Central memory CD8-positive, alpha-beta T cell (primary cell): ENCODE measurements at regions not wholly inside any gene's neighbourhood (a gene's known extent, or its start where the extent isn't known, plus 50 kb on each side); places are given as distances from the start of the nearest gene placed in this dataset.
"Not testable (repeated sequence)": the region's sequence is repeated elsewhere in the genome, so short reads cannot be mapped to it uniquely, and the experiment has no call there.

Source experiments
- ATAC-seq: fragments of 150-1000 bp; cut with Tn5 transposase; replicated peaks from 2 replicates; pipeline ENCODE4 v1.10.0; 2022; ENCODE audit warnings: mild to moderate bottlenecking, moderate FRiP score, moderate number of reproducible peaks; ENCODE audit not compliant: poor library complexity, severe bottlenecking; ENCODE audit errors: extremely low read depth
- DNase-seq, 2 donors: peaks; one replicate each; pipeline ENCODE4 v3.0.0; 2021; ENCODE audit warnings: low spot score in 2 of 2
- H3K27ac Mint-ChIP-seq: one replicate; pipeline ENCODE4 v1.8.0; 2022; ENCODE audit warnings: low read depth, mild to moderate bottlenecking, moderate library complexity, mixed read lengths
- H3K27me3 Mint-ChIP-seq: one replicate; pipeline ENCODE4 v1.8.0; 2022; ENCODE audit warnings: mixed read lengths
- H3K36me3 Mint-ChIP-seq: one replicate; pipeline ENCODE4 v1.8.0; 2022; ENCODE audit warnings: mild to moderate bottlenecking, moderate library complexity, mixed read lengths; ENCODE audit not compliant: insufficient read depth
- H3K4me1 Mint-ChIP-seq: one replicate; pipeline ENCODE4 v1.8.0; 2022; ENCODE audit warnings: mixed read lengths
- H3K4me3 Mint-ChIP-seq: one replicate; pipeline ENCODE4 v1.8.0; 2022; ENCODE audit warnings: mild to moderate bottlenecking, moderate library complexity, mixed read lengths
- H3K9me3 Mint-ChIP-seq: one replicate; pipeline ENCODE4 v1.8.0; 2022; ENCODE audit warnings: mixed read lengths

- Mint-ChIP-seq H3K9me3 (peaks cover 4% of the 10 kb centered on the region), H3K27me3 (peaks cover 54% of the 10 kb centered on the region), H3K4me1 (no peaks in the 10 kb centered on the region), H3K36me3 (no peaks in the 10 kb centered on the region), H3K27ac (no peak overlapping the region), H3K4me3 (no peak overlapping the region)
- ATAC-seq, result no peak
- DNase-seq, result no peak
Observed at GRCh38 chr11:11725438-11725837, 103.6 kb upstream of the GALNT18 start.

GRCh38 chr11:11724994-11725393 is 103.2 kb upstream of the GALNT18 start:
- Mint-ChIP-seq H3K27ac (no peak overlapping the region), H3K4me1 (no peaks in the 10 kb centered on the region)

GRCh38 chr11:11722861-11723260 is 101.1 kb upstream of the GALNT18 start:
- H3K27me3 Mint-ChIP-seq, result peaks cover 73% of the 10 kb centered on the region
- no peaks in the 10 kb centered on the region for H3K36me3 Mint-ChIP-seq
- H3K27ac Mint-ChIP-seq, result no peak overlapping the region
- peaks cover 5% of the 10 kb centered on the region for H3K9me3 Mint-ChIP-seq
- ATAC-seq (no peak), DNase-seq (no peak)
- H3K4me1 Mint-ChIP-seq, result no peaks in the 10 kb centered on the region
- no peak overlapping the region for H3K4me3 Mint-ChIP-seq

More at GRCh38 chr11:11724994-11725393, 103.2 kb upstream of the GALNT18 start:
- H3K9me3 Mint-ChIP-seq, result peaks cover 5% of the 10 kb centered on the region
- DNase-seq (no peak), ATAC-seq (no peak)
- no peak overlapping the region for H3K4me3 Mint-ChIP-seq
- no peaks in the 10 kb centered on the region for H3K36me3 Mint-ChIP-seq
- H3K27me3 Mint-ChIP-seq, result peaks cover 58% of the 10 kb centered on the region

GRCh38 chr11:11722246-11722645 is 100.4 kb upstream of the GALNT18 start:
- peaks cover 67% of the 10 kb centered on the region for H3K27me3 Mint-ChIP-seq

GRCh38 chr11:11718511-11718910 is 96.7 kb upstream of the GALNT18 start:
- no peak overlapping the region for H3K27ac Mint-ChIP-seq
- DNase-seq, result no peak
- H3K36me3 Mint-ChIP-seq, result no peaks in the 10 kb centered on the region
- no peak overlapping the region for H3K4me3 Mint-ChIP-seq
- no peak for ATAC-seq
- peaks cover 46% of the 10 kb centered on the region for H3K27me3 Mint-ChIP-seq
- H3K9me3 Mint-ChIP-seq, result peaks cover 5% of the 10 kb centered on the region
- H3K4me1 Mint-ChIP-seq, result no peaks in the 10 kb centered on the region

More at GRCh38 chr11:11722246-11722645, 100.4 kb upstream of the GALNT18 start:
- H3K9me3 Mint-ChIP-seq, result peaks cover 5% of the 10 kb centered on the region
- no peak for ATAC-seq
- no peak for DNase-seq
- H3K4me3 Mint-ChIP-seq, result no peak overlapping the region
- no peaks in the 10 kb centered on the region for H3K4me1 Mint-ChIP-seq
- H3K36me3 Mint-ChIP-seq, result no peaks in the 10 kb centered on the region
- no peak overlapping the region for H3K27ac Mint-ChIP-seq

- Mint-ChIP-seq H3K36me3 (no peaks in the 10 kb centered on the region), H3K27me3 (peaks cover 36% of the 10 kb centered on the region), H3K4me3 (no peak overlapping the region), H3K4me1 (no peaks in the 10 kb centered on the region), H3K27ac (no peak overlapping the region), H3K9me3 (peaks cover 5% of the 10 kb centered on the region)
- DNase-seq, result no peak
- no peak for ATAC-seq
Observed at GRCh38 chr11:11717064-11717725, 95.4 kb upstream of the GALNT18 start.

GRCh38 chr11:11715075-11715474 is 93.3 kb upstream of the GALNT18 start:
- H3K4me1 Mint-ChIP-seq, H3K36me3 Mint-ChIP-seq, H3K27ac Mint-ChIP-seq, H3K9me3 Mint-ChIP-seq, ATAC-seq, H3K4me3 Mint-ChIP-seq, DNase-seq: not testable (repeated sequence)
- H3K27me3 Mint-ChIP-seq, result peaks cover 17% of the 10 kb centered on the region

GRCh38 chr11:11710556-11710955 is 88.8 kb upstream of the GALNT18 start:
- no peaks in the 10 kb centered on the region for H3K36me3 Mint-ChIP-seq
- H3K27me3 Mint-ChIP-seq, result peaks cover 22% of the 10 kb centered on the region
- H3K4me3 Mint-ChIP-seq, result no peak overlapping the region
- H3K27ac Mint-ChIP-seq, result no peak overlapping the region
- no peak for ATAC-seq
- no peak for DNase-seq
- no peaks in the 10 kb centered on the region for H3K4me1 Mint-ChIP-seq
- H3K9me3 Mint-ChIP-seq, result no peaks in the 10 kb centered on the region

- Mint-ChIP-seq H3K9me3 (no peaks in the 10 kb centered on the region), H3K4me1 (no peaks in the 10 kb centered on the region), H3K27ac (no peak overlapping the region), H3K27me3 (peaks cover 23% of the 10 kb centered on the region), H3K4me3 (no peak overlapping the region), H3K36me3 (no peaks in the 10 kb centered on the region)
- DNase-seq (no peak), ATAC-seq (no peak)
Observed at GRCh38 chr11:11709447-11710239, 87.8 kb upstream of the GALNT18 start.

GRCh38 chr11:11708256-11708655 is 86.5 kb upstream of the GALNT18 start:
- H3K27ac Mint-ChIP-seq, result no peak overlapping the region
- no peak overlapping the region for H3K4me3 Mint-ChIP-seq
- no peaks in the 10 kb centered on the region for H3K36me3 Mint-ChIP-seq
- H3K27me3 Mint-ChIP-seq, result peaks cover 37% of the 10 kb centered on the region
- no peaks in the 10 kb centered on the region for H3K4me1 Mint-ChIP-seq
- ATAC-seq (no peak), DNase-seq (no peak)
- H3K9me3 Mint-ChIP-seq, result no peaks in the 10 kb centered on the region

GRCh38 chr11:11706028-11706427 is 84.2 kb upstream of the GALNT18 start:
- H3K36me3 Mint-ChIP-seq, result no peaks in the 10 kb centered on the region
- no peak for ATAC-seq
- DNase-seq, result no peak
- H3K27ac Mint-ChIP-seq, result no peak overlapping the region
- peaks cover 47% of the 10 kb centered on the region for H3K27me3 Mint-ChIP-seq
- no peak overlapping the region for H3K4me3 Mint-ChIP-seq
- no peaks in the 10 kb centered on the region for H3K4me1 Mint-ChIP-seq
- H3K9me3 Mint-ChIP-seq, result no peaks in the 10 kb centered on the region

GRCh38 chr11:11703885-11704284 is 82.1 kb upstream of the GALNT18 start:
- ATAC-seq, result no peak
- no peaks in the 10 kb centered on the region for H3K36me3 Mint-ChIP-seq
- H3K27me3 Mint-ChIP-seq, result peaks cover 50% of the 10 kb centered on the region
- no peak for DNase-seq
- no peaks in the 10 kb centered on the region for H3K4me1 Mint-ChIP-seq
- no peak overlapping the region for H3K4me3 Mint-ChIP-seq
- no peak overlapping the region for H3K27ac Mint-ChIP-seq
- H3K9me3 Mint-ChIP-seq, result no peaks in the 10 kb centered on the region

GRCh38 chr11:11701070-11701469 is 79.3 kb upstream of the GALNT18 start:
- DNase-seq, result no peak
- H3K36me3 Mint-ChIP-seq, result no peaks in the 10 kb centered on the region

More at GRCh38 chr11:11701070-11701469, 79.3 kb upstream of the GALNT18 start:
- Mint-ChIP-seq H3K27ac (no peak overlapping the region), H3K4me3 (no peak overlapping the region), H3K4me1 (no peaks in the 10 kb centered on the region), H3K9me3 (no peaks in the 10 kb centered on the region), H3K27me3 (peaks cover 39% of the 10 kb centered on the region)
- no peak for ATAC-seq
